Kasumi-1 (cell line): ENCODE measurements at regions not wholly inside any gene's neighbourhood (a gene's known extent, or its start where the extent isn't known, plus 50 kb on each side); places are given as distances from the start of the nearest gene placed in this dataset.
A peak's percentile ranks its signal among the peaks of the same experiment; 100 is the strongest.
"Not testable (repeated sequence)": the region's sequence is repeated elsewhere in the genome, so short reads cannot be mapped to it uniquely, and the experiment has no call there.

Source experiments
- DNase-seq, 2 experiments: peaks; one replicate each; lab custom pipeline; 2025; lab: John Stamatoyannopoulos, UW

DNA sequence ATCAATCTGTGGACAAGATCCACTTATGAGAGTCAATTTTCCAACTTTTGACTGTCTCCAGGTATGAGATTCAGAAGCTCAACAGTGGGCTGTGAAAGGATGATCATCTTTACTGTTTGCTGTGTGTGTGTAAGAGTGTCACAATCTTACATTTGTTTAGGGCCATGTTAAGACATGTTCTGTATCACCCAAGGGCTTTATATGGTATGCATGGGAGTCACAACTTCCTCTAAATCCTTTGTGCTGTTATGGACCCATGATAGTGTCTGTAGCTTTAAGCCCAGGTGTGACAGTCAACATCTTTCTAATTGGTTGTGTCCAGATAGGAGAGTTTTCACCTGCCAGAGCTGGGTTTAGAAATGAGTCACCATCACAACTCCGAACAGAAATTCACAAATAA, 70.2 kb downstream of the ZNF726 start:
- not testable (repeated sequence) for DNase-seq

DNA sequence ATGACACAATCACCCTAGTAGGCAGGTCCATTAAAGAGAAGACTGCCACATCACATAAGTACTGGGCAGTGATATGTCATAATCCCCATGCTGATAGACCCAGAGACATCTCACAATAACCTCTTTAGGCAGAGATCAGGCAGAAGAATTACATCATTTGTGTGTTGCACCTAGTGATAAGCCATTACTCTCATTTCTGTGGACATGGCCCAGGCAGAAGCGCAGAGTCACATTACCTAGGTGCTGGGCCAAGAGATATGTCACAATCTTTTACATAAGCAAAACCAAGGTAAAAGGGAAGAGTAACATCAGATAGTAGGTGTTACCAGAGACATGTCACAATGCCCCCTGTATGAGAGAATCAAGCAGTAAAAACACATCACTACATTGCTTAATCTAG, 71.9 kb downstream of the ZNF726 start:
- DNase-seq = no peak

DNA sequence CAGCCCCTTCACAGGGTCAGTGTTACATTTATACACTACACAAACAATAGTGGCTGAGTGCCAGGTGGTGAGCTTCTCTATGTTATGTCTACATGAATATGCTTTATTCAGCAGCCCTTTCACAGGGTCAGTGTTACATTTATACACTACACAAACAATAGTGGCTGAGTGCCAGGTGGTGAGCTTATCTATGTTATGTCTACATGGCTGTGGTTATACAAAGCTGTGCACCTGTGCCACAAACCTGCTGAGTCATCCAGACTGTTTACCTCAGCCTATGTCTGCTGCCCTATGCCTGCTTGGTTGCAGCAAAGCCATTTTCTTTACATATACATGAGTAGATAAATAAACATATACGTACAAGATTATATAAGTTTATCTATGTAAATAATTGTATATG, 76.5 kb downstream of the ZNF726 start:
- no peak for DNase-seq

DNA sequence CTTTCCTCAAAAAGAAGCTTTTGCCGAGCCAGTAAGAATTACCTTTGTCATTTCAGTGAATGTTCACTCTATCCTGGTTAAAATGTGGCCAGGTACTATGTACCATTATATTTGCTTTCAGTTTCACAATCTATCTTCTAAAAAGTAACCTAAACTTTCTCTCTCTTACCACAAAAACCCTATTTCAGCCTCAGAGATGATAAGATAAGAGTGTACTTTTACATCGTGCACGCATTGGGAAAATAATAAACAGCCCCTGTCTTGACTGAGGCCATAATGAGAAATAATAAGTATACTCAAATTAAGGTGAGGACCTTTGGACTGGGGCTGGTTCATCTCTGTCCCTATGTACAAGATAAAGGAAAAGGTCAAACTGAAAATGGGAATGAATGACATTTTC, 77.7 kb downstream of the ZNF726 start:
- no peak for DNase-seq

DNA sequence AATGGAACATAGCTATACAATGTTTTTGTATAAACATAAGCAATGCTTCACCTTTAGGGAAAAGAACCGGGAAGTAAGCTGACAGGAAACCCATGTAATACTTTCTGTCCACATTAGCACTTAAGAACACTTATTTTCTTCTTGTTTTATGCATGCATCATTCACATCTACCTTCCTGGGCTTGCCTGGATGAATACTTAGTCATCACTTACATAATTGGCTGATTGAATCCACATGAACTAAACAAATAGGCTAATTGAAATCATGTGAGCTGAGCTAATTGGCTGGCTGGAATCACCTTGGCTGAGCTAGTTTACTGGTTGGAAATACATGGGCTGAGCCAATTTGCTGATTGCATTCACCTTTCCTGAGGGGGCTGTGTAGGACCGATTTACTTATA, 78.8 kb downstream of the ZNF726 start:
- no peak for DNase-seq

DNA sequence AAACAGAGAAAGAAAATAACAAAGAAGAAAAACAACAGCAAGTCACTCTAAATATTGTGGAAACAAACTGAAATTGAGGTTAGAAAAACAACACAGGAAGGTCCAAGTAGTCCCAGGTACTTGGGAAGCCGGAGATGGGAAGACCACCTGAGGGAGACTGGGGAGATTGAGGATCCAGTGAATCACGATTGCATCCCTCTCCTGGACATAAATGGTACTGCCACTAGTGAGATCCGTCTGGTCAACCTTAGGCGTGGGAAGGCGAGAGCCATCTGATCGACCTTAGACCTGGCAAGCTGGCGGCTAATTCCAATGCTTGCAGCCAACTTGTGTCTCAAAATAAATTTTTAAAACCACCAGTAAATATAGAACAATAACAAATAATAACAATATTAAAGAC, 81.9 kb downstream of the ZNF726 start:
- peak in 1 of 2 experiments; percentile 4 for DNase-seq

DNA sequence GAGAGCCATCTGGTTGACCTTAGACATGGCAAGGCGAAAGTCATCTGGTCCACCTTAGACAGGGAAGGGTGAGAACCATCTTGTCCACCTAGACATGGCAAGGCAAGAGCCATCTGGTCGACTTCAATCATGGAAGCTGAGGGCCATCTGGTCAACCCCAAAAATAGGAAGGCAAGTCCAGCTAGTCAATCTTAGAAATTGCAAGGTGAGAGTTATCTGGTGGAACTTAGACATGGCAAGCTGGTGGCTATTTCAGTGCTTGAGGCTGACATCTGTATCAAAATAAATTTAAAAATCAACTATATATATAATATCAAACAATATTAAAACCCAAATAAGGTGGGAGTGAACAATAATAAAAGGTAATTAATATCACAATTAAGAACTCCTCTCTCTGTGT, 83.9 kb downstream of the ZNF726 start:
- DNase-seq = no peak

DNA sequence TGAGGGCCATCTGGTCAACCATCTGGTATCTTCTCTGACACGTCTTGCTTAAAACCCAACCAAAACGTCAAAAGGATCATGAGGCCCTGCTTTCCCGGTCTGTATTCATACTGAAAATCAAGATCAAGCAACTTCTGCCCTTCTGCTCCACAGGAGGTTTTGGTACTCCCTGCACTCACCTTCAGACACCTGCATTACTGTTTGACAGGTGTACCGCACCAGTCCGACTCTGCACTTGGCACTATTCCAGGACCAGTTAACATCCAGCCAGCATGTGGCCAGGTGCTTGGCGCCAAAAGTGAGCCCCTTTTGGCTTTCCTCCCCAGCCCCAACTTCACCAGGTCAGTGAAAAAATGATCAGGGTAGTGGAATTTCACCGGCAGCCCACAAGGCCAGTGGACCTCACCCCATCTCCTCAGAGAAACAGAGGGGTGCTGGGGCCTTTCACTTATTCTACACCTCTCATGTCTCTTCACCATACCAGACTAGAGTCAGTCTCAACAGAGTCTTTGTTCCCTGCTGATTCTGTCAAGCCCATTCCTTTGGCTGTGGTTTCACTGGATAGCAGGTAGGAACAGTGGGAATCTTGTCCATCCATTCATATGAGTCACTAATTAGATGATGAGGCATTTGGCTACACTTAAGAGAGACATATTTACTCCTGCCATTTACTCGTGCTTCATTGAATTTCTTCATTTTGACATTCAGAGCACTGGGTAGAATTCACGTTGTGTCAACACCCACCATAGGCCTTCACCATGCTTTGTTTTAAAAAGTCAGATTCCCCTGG, 85.3 kb downstream of the ZNF726 start:
- DNase-seq = no peak

DNA sequence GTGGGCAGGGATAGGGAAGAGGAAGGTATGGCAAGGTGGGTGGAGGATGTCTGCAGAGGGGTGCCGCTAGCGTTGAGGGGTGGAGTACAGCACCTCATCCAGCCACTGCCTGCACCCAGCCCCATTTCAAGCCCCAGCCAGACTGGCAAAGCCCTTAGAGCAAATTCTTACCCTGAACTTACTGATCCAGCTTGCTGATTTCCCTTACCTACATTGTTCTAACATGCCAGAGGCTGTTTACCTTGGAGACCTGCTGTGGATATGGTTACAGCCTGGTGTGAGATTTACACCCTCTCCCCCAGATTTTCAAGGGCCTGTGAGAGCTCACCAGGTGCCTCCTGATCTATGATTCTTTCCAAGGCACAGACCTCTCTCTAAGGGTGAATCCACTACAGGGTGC, 86.0 kb downstream of the ZNF726 start:
- no peak for DNase-seq

DNA sequence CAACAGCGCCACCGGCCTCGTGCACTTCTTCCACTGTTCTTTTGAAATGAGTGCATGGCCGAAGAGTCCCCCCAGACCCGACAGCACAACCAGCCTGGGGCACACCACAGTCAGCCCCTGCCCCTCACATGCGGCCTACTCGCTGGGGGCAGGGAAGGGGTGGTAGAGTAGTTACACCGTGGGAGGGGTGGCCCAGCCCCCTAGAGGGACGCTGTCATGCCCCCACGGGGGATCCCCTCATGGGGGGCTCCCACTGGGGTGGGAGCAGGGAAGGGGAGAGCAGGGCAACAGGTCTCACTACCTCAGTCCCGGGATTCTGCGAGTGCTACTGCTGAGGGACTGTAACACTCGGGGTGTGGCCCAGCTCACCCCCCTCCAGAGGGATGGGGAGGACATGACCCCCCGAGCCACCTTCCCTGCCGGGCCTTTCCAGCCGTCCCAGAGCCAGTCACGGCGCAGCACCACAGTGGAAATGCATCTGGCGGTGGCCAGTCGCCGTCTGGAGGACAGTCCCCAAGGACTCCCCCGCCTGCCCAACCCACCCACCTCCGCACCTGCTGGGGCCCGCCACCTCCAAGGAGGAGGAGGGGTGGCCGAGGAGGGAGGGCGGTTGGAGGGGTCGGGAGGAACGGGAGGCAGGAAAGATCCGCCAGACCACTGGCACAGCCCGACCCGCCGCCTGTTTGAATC, 84.6 kb upstream of the ZNF254 start:
- DNase-seq = no peak

DNA sequence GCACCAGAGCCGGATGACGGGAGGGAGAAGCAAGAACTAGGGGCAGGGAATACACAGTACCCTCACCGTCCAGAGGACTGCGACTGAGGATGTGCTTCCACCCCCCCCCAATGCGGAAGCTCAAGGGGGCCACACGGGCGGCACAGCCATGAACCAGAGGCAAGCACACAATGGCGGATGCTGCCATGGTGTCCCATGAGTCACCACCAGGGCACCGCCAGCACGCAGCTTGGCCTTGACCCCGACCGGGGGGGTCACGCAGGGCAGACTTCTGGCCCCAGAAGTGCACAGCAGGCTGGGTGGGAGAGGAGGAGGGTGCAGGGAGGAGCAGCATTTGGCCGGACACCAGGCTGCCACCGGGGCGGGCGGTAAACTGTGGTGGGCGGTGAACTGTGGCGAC, 83.5 kb upstream of the ZNF254 start:
- no peak for DNase-seq

DNA sequence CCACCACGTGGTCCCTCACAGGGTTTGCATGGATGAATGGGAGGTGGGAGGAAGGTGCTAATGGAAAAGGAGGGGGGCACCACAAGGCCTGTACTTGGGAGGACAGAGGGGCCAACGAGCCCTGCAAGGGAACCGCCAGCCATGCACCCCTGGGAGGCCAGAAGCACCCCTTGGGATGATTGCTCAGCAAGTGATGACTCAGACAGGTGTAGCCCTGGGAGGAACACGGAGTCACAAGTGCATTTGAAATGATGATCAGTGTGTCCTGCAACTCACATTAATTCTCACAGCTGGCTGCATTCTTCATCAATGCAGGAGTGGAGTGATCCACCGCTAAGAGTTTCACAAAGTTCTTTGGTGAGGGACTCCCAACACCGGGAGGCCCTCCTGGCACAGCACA, 82.8 kb upstream of the ZNF254 start:
- no peak for DNase-seq

DNA sequence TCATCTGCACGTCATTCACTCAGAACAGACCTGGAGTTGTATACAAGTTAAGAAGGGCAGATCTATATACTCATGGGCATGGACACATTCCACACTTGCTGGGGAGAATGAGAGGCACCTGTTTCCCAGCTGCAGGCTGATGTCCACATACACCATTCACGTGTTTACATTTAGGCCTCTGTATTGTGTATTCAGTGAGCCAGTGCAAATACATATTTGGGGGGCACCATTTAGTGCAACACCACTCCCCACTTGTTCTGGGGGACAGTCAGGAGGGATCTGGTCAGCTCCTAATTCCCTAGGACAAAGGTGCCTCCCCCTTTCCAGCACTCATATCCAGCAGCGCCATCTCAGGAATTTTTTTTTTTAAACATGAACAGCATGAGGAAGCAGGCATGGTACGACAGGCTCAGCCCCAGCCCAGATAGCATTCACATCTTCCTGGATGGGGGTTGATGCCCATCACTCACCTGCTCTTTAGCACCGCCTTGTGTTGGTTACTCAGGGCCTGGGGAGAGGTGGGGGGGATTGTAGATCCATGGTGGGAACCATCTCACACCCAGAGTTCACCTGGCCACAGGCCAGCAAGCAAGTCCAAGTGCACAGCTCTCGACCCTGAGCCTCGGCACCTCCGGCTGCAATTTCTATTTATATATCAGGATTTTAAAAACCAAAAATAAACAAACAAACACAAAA, 56.9 kb upstream of the ZNF254 start:
- DNase-seq = no peak

DNA sequence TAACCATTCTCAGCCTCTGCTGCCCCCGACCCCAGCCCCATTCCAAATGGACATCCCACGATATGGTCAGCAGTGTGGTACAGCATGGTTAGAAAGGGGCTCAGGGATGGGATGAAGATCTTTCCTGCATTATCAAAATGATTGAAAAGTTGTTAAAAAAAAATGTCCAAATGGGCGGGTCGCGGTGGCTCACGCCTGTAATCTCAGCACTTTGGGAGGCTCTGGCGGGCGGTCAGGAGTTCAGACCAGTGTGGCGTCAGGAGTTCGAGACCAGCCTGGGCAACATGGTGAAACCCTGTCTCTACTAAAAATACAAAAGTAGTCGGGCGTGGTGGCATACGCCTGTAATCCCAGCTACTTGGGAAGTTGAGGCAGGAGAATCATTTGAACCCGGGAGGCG, 54.3 kb upstream of the ZNF254 start:
- DNase-seq = no peak

DNA sequence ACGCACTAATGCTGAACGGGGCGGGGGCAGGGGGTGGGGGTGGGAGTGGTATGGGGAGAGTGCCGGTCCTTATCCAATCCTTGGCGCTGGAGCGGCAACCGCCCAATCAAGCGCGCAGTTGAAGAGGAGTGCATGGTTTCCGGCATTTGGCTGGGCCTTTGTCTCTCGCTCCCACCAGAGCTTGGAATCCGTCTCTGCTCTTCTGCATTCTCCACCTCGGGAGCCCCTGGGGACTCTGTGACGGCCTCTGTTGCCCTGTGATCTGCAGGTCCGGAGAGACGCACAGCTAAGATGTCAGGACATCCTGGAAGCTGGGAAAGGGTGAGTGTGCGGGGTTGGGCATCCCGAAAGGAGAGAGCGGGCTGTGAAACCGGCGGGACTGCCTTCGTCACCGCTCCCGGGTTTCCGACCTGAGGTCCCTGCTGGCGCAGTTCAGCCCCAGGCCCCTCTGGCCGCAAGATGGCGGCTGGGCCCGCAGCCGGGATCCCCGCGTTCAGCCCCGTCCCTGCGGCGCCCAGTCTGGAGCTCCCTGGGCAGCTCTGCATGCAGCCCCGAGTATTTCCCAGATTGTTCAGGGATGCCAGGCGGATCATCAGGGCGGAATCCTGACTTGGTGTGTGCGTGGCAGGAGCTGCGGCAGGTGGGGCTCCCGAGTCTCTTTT, 53.6 kb upstream of the ZNF254 start:
- DNase-seq = peak; percentile 94 to 96

DNA sequence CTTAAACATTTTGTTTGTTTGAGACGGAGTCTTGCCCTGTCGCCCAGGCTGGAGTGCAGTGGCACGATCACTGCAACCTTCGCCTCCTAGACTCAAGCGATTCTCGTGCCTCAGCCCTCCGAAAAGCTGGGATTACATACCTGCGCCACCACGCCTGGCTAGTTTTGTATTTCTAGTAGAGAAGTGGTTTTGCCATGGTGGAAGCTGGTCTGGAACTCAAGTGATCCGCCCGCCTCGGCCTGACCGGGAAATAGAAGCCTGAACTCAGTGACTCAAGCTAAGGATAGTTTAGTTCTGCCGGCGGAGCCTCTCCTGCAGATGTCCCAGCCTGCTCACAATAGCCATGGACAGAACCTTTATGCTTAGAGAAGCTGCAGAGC, 53.0 kb upstream of the ZNF254 start:
- peak; percentile 27 to 36 for DNase-seq

DNA sequence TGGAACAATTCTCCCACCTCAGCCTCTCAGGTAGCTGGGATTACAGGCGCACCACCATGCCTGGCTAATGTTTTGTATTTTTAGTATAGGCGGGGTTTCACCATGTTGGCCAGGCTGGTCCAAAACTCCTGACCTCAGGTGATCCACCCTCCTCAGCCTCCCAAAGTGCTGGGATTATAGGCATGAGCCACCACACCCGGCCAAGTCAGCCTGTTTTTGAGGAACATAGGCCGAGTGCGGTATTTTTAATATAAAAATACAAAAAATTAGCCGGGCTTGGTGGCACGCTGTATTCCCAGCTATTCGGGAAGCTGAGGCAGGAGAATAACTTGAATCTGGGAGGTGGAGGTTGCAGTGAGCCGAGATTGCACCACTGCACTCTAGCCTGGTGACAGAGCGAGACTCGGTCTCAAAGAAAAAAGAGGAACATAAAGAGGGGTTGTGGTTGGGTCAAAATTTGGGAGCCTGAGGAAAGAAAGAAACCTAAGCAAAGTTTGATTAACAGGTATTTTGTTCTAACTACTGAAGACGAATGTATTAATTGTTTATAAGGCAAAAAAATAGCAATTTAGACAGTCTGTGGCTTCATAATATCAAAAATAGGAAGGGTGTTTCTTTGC, 51.6 kb upstream of the ZNF254 start:
- peak; percentile 57 to 66 for DNase-seq
